GM21737 (cell line): ENCODE measurements at regions not wholly inside any gene's neighbourhood (a gene's known extent, or its start where the extent isn't known, plus 50 kb on each side); places are given as distances from the start of the nearest gene placed in this dataset.
"Not testable (repeated sequence)": the region's sequence is repeated elsewhere in the genome, so short reads cannot be mapped to it uniquely, and the experiment has no call there.

ENCODE experiments used
- ATAC-seq: cut with Tn5 transposase; IDR thresholded peaks from one replicate; pipeline ENCODE4 v1.9.1; 2021; ENCODE audit warnings: mild to moderate bottlenecking, moderate library complexity; ENCODE audit not compliant: unreplicated experiment

DNA sequence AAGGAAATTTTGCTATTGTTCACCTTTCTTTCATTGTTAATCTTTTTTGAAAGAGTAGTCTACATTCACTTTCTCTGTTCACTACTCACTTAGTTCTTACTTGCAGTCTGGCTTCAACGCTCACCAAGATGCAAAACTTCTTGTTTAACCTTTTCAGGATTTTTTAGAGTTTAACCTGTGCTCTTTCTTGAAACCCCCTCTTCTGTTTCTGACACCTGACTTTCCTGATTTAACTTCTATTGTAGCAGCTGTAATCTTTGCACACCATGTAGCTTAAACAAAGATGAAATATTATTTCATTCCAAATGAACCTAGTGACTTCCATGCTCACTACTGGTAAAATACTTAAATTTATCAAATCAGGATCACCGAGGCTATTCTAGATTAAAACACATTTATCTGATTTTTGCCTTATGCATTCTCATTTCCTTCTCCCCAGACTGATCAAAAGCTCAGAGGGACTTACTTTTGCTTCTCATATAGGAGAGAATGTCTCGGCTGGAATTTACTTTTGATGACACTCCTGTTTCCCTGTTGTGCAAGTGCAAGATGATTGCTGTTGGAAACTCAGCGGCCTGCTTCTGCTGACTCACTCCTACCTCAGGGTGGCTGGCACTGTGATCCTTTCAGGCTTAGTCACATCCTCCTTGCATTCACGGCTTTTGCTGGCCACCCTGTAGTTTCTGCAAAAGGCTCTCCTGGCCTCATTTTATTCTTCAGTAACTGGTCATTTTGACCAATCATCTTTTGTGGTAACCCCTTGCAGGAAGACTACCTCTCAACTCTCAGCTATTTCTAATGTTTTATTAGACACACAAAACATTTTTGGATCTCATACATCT lies 109.3 kb upstream of the IFNE start:
- no peak for ATAC-seq

DNA sequence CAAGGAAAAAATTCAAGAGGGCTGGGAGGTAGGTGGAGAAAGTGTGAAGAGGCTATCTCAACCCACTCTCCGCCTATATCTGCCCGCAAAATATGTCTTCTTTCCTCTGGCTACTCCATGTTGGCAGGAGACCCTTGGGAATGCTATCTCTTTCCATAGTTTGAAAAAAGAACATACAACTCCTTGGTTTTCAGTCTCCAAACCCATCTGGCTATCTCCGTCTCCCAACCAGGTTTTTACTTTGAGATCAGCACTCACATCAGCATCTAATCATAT lies 109.9 kb upstream of the IFNE start:
- ATAC-seq, result no peak

GRCh38 chr9:21597284-21597683 lies 115.2 kb upstream of the IFNE start:
- no peak for ATAC-seq

DNA sequence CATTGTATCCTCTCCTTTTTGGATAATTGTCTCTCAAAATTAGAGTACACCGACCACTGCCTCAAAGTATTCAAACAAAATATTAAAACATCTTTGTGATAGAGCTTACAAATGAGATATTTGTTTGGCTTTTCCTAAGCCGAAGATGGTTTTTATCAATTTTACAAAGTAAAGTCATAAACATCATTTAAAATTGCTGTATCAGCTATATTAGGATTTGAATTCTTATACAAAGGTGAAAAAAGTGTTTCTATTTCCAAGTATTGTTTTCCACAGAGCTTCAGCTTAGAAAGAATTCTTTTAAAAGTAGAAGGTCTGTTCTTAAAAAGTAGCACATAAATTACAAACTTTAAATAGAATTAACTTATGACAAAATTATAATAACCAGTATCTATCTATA lies 116.6 kb upstream of the IFNE start:
- ATAC-seq, result no peak

DNA sequence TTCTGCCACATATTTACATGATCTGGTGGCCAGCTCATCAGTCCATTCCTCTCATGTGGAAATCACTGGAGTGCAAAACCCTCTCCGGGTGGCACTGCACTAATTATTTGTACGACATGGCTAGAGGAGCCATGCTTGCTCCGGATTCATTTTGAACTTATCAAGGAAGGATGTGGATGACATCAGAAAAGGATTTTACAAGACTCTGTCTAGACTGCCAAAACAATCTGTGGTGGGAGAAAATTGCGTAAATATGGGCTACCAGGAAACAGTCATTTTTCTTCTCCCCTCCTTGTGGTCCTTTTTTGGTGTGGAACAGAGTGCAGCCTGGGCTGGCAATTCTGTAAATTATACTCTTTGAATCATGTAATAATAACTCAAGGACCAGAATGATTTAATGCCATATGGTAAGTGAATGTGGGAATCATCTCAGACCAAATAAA lies 123.4 kb upstream of the IFNE start:
- ATAC-seq, result no peak

DNA sequence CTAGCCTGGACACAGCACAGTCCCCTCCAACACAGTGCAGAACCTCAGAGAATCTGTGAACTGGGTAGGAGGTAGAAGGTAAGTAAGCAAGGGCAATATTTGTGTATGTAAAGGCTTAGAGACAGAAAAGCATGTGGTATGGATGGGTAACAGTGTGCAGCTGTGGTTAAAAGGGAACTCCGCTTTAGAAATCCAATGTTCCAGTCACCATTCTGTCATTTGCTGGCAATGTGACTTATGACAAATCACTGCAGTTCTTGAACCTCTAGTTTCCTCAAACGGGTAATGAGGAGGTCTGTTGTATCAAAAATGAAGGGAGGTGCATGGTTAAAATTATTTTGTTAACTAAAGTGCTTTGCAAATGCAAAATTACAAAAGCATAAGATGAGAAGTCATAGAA lies 125.5 kb upstream of the IFNE start:
- ATAC-seq, result no peak

DNA sequence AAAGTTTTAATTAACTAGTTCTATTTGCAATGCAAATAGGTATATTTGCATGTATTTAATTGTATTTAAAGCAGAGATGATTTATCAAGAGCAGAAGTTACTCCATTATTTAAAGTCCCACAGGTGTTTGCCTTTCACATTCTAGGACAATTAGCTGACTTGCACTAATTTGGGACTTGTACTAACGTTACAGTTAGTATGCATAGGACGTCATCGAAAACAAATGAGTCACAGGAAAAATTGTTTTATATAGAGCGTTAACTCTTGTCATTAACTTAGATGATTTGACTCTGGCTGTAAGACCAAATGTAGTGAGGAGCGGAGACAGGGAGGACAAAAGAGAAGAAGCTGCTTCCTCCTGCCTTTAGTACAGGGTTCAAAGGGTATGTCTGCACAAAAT lies 126.1 kb upstream of the IFNE start:
- ATAC-seq, result no peak

DNA sequence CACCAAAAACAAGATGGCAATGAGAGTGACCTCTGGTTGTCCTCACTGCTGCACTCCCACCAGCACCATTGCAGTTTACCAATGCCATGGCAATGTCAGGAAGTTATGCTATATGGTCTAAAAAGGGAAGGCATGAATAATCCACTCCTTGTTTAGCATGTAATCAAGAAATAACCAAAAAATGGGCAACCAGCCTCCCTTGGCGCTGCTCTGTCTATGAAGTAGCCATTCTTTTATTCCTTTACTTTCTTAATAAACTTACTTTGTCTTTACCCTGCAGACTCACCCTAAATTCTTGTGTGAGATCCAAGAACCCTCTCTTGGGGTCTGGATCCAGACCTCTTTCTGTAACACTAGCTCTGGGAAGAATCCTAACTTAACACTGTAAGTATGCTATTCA lies 127.4 kb upstream of the IFNE start:
- no peak for ATAC-seq

DNA sequence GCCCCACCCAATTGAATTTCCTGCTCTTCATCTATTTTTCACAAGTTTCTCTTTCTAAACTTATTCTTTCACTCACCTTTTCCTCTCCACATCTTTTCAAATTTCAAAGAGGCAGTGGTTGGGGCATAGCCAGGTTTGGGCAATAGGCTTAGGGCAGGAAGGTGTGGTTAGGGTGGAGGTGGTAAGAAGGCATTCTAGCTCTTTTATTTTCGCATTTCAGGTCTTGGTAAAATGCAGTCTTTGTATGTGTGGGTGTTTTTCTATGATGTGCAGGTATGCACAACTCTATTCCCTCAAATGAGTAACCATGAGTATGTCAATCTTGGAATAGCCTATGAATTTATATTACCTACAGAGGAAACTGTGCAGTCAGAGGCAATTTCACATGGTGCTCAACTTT lies 129.8 kb upstream of the IFNE start:
- no peak for ATAC-seq

DNA sequence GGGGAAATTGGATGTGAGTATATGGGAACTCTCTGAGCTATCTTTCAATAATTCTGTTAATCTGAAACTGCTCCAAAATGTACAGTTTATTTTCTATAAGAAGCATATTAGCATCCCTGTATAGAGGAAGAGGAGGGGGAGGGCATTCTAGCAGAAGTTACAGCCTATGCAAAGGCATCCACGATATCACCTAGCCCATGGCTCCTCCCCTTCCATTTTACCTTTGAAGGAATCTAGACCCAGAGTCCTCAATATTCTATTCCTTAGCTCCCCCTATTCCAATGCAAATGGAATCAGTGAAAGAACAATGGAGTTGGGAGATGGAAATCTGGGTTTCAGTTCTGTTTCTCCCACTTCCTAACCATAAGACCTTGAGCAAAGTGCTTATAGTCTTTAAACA lies 132.9 kb upstream of the IFNE start:
- ATAC-seq, result no peak

DNA sequence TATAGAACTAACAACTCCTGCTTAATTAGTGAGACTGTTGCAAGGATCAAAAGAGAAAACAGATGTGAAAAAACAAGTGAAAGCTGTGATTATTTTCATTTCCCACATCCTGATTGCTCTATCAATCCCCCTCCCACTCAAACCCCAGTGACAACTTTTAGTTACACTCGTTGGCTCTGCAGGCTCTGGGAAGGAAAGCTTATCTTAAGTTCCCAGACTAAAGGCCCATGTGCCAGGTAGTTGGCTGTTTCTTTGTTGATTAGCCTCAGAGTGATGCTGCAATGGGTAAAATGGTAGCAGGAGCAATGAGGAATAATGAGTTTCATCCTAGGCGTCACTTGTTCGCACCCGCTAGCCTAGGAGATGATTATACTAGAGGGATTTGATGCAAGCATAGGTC lies 133.3 kb upstream of the IFNE start:
- ATAC-seq, result no peak

DNA sequence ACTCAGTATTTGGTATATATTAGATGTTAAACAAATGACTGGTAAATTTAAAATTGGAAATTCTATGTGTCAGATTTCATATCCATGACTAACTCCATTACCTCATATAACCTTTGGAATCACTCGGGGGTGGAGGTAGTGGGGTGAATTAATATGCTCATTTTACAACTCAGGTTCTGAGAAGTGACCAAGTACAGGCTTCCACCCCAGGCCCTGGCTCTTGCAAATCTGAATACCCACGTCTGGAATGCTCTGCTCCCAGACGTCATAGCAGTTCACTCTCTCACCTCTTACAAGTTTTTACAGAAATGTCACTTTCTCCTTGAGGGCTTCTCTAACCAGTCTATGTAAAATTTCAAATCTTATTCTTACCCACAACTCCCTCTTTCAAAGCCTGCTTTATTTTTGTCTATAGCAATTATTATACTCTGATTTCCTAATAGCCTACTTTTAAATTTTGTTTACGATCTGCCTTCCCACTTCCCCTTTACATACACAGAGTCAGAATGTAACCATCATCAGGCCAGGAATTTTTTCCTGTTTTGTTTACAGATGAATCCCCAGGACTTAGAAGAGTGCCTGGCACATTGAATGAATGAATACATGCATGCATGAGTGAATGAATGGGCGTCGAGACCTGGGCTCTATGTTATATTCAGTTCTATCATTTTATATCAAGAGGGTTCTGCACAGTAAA lies 134.1 kb upstream of the IFNE start:
- ATAC-seq, result no peak

GRCh38 chr9:21624675-21625644 lies 142.8 kb upstream of the IFNE start:
- no peak for ATAC-seq

- ATAC-seq, result no peak
Observed at GRCh38 chr9:21626493-21626892, 144.4 kb upstream of the IFNE start.

- ATAC-seq, result not testable (repeated sequence)
Observed at GRCh38 chr9:21628954-21629353, 146.8 kb upstream of the IFNE start.

DNA sequence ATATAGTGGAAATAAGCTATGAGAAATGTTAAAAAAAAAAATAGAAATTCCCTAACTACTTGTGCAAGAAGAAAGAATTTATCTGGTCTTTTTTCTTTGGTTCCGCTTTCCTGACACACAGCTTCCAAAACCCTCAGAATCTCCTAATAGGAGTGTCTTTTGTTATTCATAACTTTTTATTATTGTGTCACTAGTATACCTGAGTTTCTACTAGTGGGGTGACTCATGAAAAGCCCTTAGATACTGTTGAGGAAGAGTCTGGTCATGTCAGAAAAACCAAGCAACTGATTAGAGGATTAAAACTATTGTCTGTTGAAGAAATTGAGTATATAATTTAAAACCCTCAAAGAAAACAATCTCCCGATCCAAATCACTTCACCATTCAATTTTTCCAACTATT lies 152.8 kb upstream of the IFNE start:
- ATAC-seq, result no peak

DNA sequence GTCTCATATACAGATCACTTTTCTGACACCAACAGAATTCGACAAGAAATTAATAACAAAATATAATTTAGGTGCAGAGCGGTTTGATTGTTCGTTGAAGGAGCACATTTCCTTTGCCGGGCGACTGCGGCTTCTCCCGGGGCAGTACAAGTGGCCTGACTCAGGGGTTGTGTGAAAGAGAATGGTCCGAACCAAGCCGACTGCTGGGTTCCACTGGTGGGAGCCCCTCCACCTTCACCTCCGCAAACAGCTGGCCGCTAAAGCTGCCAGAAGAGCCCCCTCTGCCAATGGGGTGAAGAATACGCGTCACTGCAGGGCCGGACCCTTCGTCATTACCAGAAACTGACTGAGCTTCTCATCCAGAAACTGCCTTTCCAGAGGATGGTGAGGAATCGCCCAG lies 156.0 kb upstream of the IFNE start:
- no peak for ATAC-seq

- ATAC-seq, result no peak
Observed at GRCh38 chr9:21653091-21653490, 149.3 kb upstream of the MTAP start.

- no peak for ATAC-seq
Observed at GRCh38 chr9:21653589-21653988, 148.8 kb upstream of the MTAP start.

DNA sequence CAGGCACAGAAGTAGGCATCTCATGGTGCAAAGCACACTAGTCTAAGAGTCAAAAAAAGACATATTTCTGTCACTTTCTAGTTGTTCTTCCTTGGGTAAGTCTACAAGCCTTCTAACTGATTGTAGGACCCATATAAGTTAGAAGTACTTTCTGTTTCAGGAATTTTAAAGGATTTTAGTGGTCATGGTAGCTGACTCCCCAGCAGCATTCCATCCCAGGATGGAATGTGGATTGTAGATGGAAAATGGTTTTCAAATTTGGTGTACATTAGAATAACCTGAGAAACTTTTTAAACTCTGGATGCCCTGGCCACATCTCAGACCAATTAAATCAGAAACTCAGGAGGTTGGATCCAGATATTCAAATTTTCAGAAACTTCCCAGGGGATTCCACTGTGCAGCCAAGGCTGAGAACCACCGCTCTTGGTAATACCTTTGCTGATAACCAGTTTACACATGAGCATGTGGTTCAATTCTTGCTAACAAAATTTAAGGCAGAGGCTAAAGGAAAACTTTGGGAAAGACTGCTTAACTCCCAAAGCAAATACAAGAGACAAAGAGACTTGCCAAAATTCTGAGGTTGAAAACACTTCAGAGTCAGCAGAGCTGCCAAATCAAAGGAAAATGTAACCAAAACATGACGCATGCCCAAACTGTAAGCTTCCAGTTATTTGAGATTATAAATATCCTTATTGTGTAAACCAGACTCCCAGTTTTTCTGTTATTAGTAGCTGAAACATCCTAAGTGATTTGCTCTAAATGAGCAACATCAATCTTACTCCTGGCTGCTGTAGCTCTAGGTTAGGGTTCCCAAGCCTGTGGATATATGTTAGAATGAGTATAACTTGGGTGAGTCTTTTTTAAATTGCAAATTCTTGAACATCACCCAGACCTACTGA lies 145.4 kb upstream of the MTAP start:
- no peak for ATAC-seq
